ENCODE measurements at regions not wholly inside any gene's neighbourhood (a gene's known extent, or its start where the extent isn't known, plus 50 kb on each side); places are given as distances from the start of the nearest gene placed in this dataset.
"Not testable (repeated sequence)": the region's sequence is repeated elsewhere in the genome, so short reads cannot be mapped to it uniquely, and the experiment has no call there.

DNA sequence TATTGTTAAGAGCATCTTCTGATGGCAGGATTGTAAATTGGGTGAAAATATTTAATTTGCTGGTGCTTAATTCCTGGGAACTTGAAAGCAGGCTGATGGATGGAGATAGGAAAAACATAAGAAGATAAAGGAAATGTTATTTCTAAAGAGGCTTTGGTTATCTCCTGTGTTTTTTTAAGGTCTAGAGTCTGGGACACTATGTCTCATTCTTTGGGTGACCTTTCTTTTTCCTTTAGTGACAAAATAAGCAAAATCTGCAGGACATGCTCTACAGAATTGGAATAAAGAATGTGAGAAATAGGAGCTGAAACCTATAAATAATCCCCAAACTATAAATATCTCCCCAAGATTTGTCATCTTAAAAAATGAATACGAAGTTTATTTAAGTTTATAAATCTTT, 241.7 kb downstream of the DSC3 start:
- Mint-ChIP-seq H3K4me1 (ENCODE audit: insufficient read depth, unreplicated experiment) (no peaks in the 10 kb centered on the region), H3K27ac (ENCODE audit: low read depth, unreplicated experiment) (no peak overlapping the region), H3K4me3 (ENCODE audit: unreplicated experiment) (no peak overlapping the region), H3K36me3 (ENCODE audit: insufficient read depth, unreplicated experiment) (no peaks in the 10 kb centered on the region), H3K9me3 (ENCODE audit: unreplicated experiment) (no peaks in the 10 kb centered on the region), H3K27me3 (ENCODE audit: insufficient read depth, unreplicated experiment) (peaks cover 33% of the 10 kb centered on the region)
- BruUV-seq (replicated peaks), result no TSS peak
- POLR2A ChIA-PET, result no interaction called here
- intact Hi-C loops (cut with micrococcal nuclease), result no loop called here
- TF ChIP-seq, protein P1, sequence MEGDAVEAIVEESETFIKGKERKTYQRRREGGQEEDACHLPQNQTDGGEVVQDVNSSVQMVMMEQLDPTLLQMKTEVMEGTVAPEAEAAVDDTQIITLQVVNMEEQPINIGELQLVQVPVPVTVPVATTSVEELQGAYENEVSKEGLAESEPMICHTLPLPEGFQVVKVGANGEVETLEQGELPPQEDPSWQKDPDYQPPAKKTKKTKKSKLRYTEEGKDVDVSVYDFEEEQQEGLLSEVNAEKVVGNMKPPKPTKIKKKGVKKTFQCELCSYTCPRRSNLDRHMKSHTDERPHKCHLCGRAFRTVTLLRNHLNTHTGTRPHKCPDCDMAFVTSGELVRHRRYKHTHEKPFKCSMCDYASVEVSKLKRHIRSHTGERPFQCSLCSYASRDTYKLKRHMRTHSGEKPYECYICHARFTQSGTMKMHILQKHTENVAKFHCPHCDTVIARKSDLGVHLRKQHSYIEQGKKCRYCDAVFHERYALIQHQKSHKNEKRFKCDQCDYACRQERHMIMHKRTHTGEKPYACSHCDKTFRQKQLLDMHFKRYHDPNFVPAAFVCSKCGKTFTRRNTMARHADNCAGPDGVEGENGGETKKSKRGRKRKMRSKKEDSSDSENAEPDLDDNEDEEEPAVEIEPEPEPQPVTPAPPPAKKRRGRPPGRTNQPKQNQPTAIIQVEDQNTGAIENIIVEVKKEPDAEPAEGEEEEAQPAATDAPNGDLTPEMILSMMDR (IDR thresholded peaks at IDR 0.05; ENCODE audit: unreplicated experiment), result no peak
- CTCF ChIA-PET, result interaction anchor here (0.7 kb wide), 1 partner anchor 10 kb away, joined by 3 read pairs; no protein-coding TSS in a partner anchor
- no peak for DNase-seq (ENCODE audit: unreplicated experiment)

DNA sequence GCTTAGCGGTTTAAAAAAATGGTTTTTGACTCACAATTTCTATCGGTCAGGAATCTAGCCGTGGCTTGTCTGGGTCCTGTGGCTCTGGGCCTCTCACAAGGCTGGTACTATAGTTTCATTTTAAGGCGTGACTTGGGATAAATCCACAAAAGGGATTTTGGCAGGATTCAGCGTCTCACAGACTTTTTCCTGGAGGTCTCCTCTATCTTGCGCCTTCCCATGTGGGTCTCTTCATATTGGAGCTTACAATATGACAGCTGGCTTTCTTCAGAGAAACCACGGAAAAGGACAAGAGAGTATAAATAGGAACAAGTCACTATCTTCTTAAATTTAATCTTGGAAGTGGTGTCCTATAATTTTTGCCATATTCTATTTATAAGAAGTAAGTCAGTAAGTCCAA, 250.5 kb downstream of the DSC3 start:
- Mint-ChIP-seq H3K9me3 (ENCODE audit: unreplicated experiment) (peaks cover 13% of the 10 kb centered on the region), H3K4me3 (ENCODE audit: unreplicated experiment) (no peak overlapping the region), H3K36me3 (ENCODE audit: insufficient read depth, unreplicated experiment) (no peaks in the 10 kb centered on the region), H3K4me1 (ENCODE audit: insufficient read depth, unreplicated experiment) (no peaks in the 10 kb centered on the region), H3K27ac (ENCODE audit: low read depth, unreplicated experiment) (no peak overlapping the region), H3K27me3 (ENCODE audit: insufficient read depth, unreplicated experiment) (peaks cover 27% of the 10 kb centered on the region)
- POLR2A ChIA-PET, result no interaction called here
- CTCF ChIA-PET, result no interaction called here
- intact Hi-C loops (cut with micrococcal nuclease), result no loop called here
- TF ChIP-seq, protein P1 (IDR thresholded peaks at IDR 0.05; ENCODE audit: unreplicated experiment), result no peak
- no TSS peak for BruUV-seq (replicated peaks)
- DNase-seq (ENCODE audit: unreplicated experiment), result no peak

DNA sequence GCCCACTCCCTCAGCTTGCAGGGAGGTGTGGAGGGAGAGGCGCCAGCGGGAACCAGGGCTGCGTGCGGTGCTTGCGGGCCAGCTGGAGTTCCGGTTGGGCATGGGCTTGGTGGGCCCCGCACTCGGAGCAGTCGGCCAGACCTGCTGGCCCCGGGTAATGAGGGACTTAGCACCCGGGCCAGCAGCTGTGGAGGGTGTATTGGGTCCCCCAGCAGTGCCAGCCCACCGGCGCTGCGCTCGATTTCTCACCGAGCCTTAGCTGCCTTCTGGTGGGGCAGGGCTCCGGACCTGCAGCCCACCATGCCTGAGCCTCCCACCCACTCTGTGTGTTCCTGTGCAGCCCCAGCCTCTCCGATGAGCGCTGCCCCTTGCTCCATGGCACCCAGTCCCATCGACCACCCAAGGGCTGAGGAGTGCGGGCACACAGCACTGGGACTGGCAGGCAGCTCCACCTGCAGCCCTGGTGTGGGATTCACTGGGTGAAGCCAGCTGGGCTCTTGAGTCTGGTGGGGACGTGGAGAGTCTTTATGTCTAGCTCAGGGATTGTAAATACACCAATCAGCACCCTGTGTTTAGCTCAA, 254.0 kb downstream of the DSC3 start:
- H3K36me3 Mint-ChIP-seq (ENCODE audit: insufficient read depth, unreplicated experiment); BruUV-seq (replicated peaks); H3K27ac Mint-ChIP-seq (ENCODE audit: low read depth, unreplicated experiment); H3K4me3 Mint-ChIP-seq (ENCODE audit: unreplicated experiment); intact Hi-C loops (cut with micrococcal nuclease); CTCF ChIA-PET; H3K4me1 Mint-ChIP-seq (ENCODE audit: insufficient read depth, unreplicated experiment); POLR2A ChIA-PET; H3K27me3 Mint-ChIP-seq (ENCODE audit: insufficient read depth, unreplicated experiment); DNase-seq (ENCODE audit: unreplicated experiment): not testable (repeated sequence)
- H3K9me3 Mint-ChIP-seq (ENCODE audit: unreplicated experiment), result peaks cover 17% of the 10 kb centered on the region

DNA sequence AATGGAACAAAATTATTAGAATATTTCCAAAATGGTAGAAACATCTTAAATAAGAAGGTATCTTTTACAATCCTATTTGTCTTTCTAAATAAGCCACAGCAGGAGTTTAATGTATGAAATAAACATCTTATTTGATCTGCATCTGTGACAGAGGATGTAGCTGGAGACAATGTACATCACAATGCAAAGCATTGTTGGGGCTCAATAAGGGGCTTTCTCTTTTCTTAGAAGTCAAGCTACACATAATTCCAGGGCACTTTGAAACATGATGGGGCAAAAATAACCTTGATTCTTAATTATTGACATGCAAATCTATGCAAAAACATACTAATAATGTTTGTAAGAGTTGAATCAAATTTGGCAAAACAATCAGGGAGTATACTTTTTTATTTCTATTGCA, 255.1 kb downstream of the DSC3 start:
- Mint-ChIP-seq H3K4me1 (ENCODE audit: insufficient read depth, unreplicated experiment) (no peaks in the 10 kb centered on the region), H3K4me3 (ENCODE audit: unreplicated experiment) (no peak overlapping the region), H3K36me3 (ENCODE audit: insufficient read depth, unreplicated experiment) (no peaks in the 10 kb centered on the region), H3K27me3 (ENCODE audit: insufficient read depth, unreplicated experiment) (no peaks in the 10 kb centered on the region), H3K27ac (ENCODE audit: low read depth, unreplicated experiment) (no peak overlapping the region), H3K9me3 (ENCODE audit: unreplicated experiment) (peaks cover 24% of the 10 kb centered on the region)
- CTCF ChIA-PET, result no interaction called here
- DNase-seq (ENCODE audit: unreplicated experiment), result no peak
- TF ChIP-seq, protein P1 (IDR thresholded peaks at IDR 0.05; ENCODE audit: unreplicated experiment), result no peak
- POLR2A ChIA-PET, result no interaction called here
- intact Hi-C loops (cut with micrococcal nuclease), result no loop called here
- no TSS peak for BruUV-seq (replicated peaks)

DNA sequence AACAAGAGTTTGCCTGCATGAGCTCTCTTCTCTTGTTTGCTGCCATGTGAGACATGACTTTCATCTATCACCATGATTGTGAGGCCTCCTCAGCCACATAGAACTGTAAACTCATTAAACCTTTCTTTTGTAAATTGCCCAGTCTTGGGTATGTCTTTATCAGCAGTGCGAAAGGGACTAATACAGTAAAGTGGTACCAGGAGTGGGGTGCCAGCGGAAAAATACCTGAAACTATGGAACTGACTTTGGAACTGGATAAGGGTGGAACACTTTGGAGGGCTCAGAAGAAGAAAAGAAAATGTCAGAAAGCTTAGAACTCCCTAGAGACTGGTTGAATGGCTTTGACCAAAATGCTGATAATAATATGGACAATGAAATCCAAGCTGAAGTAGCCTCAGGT, 260.9 kb downstream of the DSC3 start:
- CTCF ChIA-PET, result interaction anchor here (0.8 kb wide), 1 partner anchor 151 kb away, joined by 3 read pairs; no protein-coding TSS in a partner anchor
- TF ChIP-seq, protein P1 (IDR thresholded peaks at IDR 0.05; ENCODE audit: unreplicated experiment), result no peak
- POLR2A ChIA-PET, result no interaction called here
- H3K27me3 Mint-ChIP-seq (ENCODE audit: insufficient read depth, unreplicated experiment), result no peaks in the 10 kb centered on the region
- no peak for DNase-seq (ENCODE audit: unreplicated experiment)
- no TSS peak for BruUV-seq (replicated peaks)
- no peaks in the 10 kb centered on the region for H3K36me3 Mint-ChIP-seq (ENCODE audit: insufficient read depth, unreplicated experiment)
- intact Hi-C loops (cut with micrococcal nuclease), result no loop called here
- H3K27ac Mint-ChIP-seq (ENCODE audit: low read depth, unreplicated experiment), result no peak overlapping the region
- peaks cover 26% of the 10 kb centered on the region for H3K9me3 Mint-ChIP-seq (ENCODE audit: unreplicated experiment)
- H3K4me1 Mint-ChIP-seq (ENCODE audit: insufficient read depth, unreplicated experiment), result no peaks in the 10 kb centered on the region
- no peak overlapping the region for H3K4me3 Mint-ChIP-seq (ENCODE audit: unreplicated experiment)

All from MCF 10A (cell line).